ENCODE measurements at regions not wholly inside any gene's neighbourhood (a gene's known extent, or its start where the extent isn't known, plus 50 kb on each side); places are given as distances from the start of the nearest gene placed in this dataset.

DNA sequence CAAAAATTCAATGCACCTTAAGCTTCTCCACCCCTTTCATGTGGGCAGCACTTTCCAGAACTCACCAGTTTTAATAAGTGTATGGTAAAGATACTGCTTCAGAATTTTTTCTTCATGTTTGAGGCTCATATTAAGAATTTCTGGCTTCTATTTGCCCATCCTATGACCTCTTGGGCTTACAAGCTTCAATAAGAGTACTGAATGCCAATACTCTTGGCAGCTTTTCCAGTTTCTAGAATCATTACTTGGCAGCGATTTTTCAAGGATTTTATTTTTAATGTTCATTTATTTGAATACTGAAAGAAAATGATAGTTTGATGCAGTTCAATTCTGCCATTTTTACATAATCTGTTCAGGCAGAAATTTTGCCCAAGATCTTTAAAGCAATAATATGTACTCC, 242.1 kb upstream of the KCND2 start:
- TF ChIP-seq, protein P1, sequence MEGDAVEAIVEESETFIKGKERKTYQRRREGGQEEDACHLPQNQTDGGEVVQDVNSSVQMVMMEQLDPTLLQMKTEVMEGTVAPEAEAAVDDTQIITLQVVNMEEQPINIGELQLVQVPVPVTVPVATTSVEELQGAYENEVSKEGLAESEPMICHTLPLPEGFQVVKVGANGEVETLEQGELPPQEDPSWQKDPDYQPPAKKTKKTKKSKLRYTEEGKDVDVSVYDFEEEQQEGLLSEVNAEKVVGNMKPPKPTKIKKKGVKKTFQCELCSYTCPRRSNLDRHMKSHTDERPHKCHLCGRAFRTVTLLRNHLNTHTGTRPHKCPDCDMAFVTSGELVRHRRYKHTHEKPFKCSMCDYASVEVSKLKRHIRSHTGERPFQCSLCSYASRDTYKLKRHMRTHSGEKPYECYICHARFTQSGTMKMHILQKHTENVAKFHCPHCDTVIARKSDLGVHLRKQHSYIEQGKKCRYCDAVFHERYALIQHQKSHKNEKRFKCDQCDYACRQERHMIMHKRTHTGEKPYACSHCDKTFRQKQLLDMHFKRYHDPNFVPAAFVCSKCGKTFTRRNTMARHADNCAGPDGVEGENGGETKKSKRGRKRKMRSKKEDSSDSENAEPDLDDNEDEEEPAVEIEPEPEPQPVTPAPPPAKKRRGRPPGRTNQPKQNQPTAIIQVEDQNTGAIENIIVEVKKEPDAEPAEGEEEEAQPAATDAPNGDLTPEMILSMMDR (IDR thresholded peaks at IDR 0.05; ENCODE audit: insufficient read depth, low read length): no peak
- TF ChIP-seq POLR2AphosphoS5 (IDR thresholded peaks at IDR 0.05; ENCODE audit: low read depth) (no peak), GABPA (IDR thresholded peaks at IDR 0.05; ENCODE audit: low read depth) (no peak), SPI1 (IDR thresholded peaks at IDR 0.05; ENCODE audit: borderline replicate concordance, low read depth) (no peak)
- TF ChIP-seq, protein P2, sequence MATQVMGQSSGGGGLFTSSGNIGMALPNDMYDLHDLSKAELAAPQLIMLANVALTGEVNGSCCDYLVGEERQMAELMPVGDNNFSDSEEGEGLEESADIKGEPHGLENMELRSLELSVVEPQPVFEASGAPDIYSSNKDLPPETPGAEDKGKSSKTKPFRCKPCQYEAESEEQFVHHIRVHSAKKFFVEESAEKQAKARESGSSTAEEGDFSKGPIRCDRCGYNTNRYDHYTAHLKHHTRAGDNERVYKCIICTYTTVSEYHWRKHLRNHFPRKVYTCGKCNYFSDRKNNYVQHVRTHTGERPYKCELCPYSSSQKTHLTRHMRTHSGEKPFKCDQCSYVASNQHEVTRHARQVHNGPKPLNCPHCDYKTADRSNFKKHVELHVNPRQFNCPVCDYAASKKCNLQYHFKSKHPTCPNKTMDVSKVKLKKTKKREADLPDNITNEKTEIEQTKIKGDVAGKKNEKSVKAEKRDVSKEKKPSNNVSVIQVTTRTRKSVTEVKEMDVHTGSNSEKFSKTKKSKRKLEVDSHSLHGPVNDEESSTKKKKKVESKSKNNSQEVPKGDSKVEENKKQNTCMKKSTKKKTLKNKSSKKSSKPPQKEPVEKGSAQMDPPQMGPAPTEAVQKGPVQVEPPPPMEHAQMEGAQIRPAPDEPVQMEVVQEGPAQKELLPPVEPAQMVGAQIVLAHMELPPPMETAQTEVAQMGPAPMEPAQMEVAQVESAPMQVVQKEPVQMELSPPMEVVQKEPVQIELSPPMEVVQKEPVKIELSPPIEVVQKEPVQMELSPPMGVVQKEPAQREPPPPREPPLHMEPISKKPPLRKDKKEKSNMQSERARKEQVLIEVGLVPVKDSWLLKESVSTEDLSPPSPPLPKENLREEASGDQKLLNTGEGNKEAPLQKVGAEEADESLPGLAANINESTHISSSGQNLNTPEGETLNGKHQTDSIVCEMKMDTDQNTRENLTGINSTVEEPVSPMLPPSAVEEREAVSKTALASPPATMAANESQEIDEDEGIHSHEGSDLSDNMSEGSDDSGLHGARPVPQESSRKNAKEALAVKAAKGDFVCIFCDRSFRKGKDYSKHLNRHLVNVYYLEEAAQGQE (IDR thresholded peaks at IDR 0.05; ENCODE audit: insufficient replicate concordance, low read depth): no peak
- H3K27ac ChIP-seq (replicated peaks): no peak overlapping the region
- DNase-seq (ENCODE audit: low read depth in 1 of 2, low spot score in 1 of 2): no peak
- no peaks in the 10 kb centered on the region for H3K27me3 ChIP-seq (ENCODE audit: insufficient read depth, poor library complexity, severe bottlenecking)
- H3K4me3 ChIP-seq (replicated peaks; ENCODE audit: insufficient read depth, low read length): no peak overlapping the region

DNA sequence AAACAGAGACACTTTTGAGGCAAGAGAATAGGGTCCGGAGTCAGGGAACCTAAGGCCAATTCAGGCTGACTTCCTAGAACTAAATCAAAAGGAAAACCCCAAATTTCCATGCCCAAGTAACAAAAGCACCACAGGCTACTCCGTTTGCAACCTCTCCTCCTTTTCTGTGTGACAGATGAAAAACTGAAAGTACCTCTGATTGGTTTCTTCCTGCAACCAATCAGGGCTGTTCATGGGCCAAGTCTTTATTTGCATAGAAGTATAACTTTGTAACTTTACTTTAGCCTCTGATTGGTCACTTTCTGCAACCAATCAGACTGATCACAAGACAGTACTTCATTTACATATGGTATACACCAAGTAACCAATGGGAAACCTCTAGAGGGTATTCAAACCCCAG, 239.9 kb upstream of the KCND2 start:
- no peak for TF ChIP-seq POLR2AphosphoS5 (IDR thresholded peaks at IDR 0.05; ENCODE audit: low read depth)
- TF ChIP-seq, protein P1 (IDR thresholded peaks at IDR 0.05; ENCODE audit: insufficient read depth, low read length): no peak
- TF ChIP-seq, protein P2 (IDR thresholded peaks at IDR 0.05; ENCODE audit: insufficient replicate concordance, low read depth): no peak
- TF ChIP-seq GABPA (IDR thresholded peaks at IDR 0.05; ENCODE audit: low read depth): no peak
- TF ChIP-seq SPI1 (IDR thresholded peaks at IDR 0.05; ENCODE audit: borderline replicate concordance, low read depth): no peak
- Histone ChIP-seq H3K27me3 (ENCODE audit: insufficient read depth, poor library complexity, severe bottlenecking) (no peaks in the 10 kb centered on the region), H3K27ac (replicated peaks) (no peak overlapping the region), H3K4me3 (replicated peaks; ENCODE audit: insufficient read depth, low read length) (no peak overlapping the region)
- no peak for DNase-seq (ENCODE audit: low read depth in 1 of 2, low spot score in 1 of 2)

DNA sequence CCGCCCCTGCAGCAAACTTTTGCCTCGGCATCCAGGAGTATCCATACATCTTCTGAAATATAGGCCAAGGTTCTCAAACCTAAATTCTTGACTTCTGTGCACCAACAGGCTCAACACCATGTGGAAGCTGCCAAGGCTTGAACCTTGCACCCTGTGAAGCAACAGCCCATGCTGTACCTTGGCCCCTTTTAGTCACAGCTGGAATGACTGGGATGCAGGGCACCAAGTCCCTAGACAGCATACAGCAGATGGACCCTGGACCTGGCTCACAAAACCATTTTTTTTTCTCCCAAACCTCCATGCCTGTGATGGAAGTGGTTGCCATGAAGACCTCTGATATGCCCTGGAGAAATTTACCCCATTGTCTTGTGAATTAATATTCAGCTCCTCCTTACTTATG, 233.8 kb upstream of the KCND2 start:
- Histone ChIP-seq H3K27me3 (ENCODE audit: insufficient read depth, poor library complexity, severe bottlenecking) (no peaks in the 10 kb centered on the region), H3K4me3 (replicated peaks; ENCODE audit: insufficient read depth, low read length) (no peak overlapping the region), H3K27ac (replicated peaks) (no peak overlapping the region)
- TF ChIP-seq, protein P2 (IDR thresholded peaks at IDR 0.05; ENCODE audit: insufficient replicate concordance, low read depth): no peak
- no peak for DNase-seq (ENCODE audit: low read depth in 1 of 2, low spot score in 1 of 2)

DNA sequence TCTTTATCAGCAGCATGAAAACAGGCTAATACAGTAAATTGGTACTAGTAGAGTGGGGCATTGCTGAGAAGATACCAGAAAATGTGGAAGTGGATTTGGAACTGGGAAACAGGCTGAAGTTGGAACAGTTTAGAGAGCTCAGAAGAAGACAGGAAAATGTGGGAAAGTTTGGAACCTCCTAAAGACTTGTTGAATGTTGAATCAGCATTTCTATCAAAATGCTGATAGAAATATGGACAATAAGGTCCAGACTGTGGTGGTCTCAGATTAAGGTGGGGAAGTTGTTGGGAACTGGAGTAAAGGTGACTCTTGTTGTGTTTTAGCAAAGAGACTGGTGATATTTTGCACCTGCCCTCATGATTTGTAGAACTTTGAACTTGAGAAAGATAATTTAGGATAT, 231.2 kb upstream of the KCND2 start:
- DNase-seq (ENCODE audit: low read depth in 1 of 2, low spot score in 1 of 2): no peak

More for the DNA sequence above, 231.2 kb upstream of the KCND2 start:
- Histone ChIP-seq H3K27me3 (ENCODE audit: insufficient read depth, poor library complexity, severe bottlenecking) (no peaks in the 10 kb centered on the region), H3K4me3 (replicated peaks; ENCODE audit: insufficient read depth, low read length) (no peak overlapping the region), H3K27ac (replicated peaks) (no peak overlapping the region)
- TF ChIP-seq SPI1 (IDR thresholded peaks at IDR 0.05; ENCODE audit: borderline replicate concordance, low read depth): no peak
- TF ChIP-seq GABPA (IDR thresholded peaks at IDR 0.05; ENCODE audit: low read depth): no peak
- TF ChIP-seq POLR2AphosphoS5 (IDR thresholded peaks at IDR 0.05; ENCODE audit: low read depth): no peak
- TF ChIP-seq, protein P2 (IDR thresholded peaks at IDR 0.05; ENCODE audit: insufficient replicate concordance, low read depth): no peak
- TF ChIP-seq, protein P1 (IDR thresholded peaks at IDR 0.05; ENCODE audit: insufficient read depth, low read length): no peak
